Panc1 (cell line): ENCODE measurements at regions not wholly inside any gene's neighbourhood (a gene's known extent, or its start where the extent isn't known, plus 50 kb on each side); places are given as distances from the start of the nearest gene placed in this dataset.

Source experiments
- ATAC-seq: fragments of 200-7000 bp; cut with Tn5 transposase; 2 replicates; pipeline ENCODE4 v1.9.1; 2020; ENCODE audit warnings: mild to moderate bottlenecking, moderate library complexity
- BruUV-seq: library from RNA; stranded (reverse); fragments of 400-500 nt; replicated peaks from 2 replicates; lab custom pipeline; 2021; lab: Mats Ljungman, UMichigan
- CTCF ChIA-PET: fragments of 300-600 bp; sonication (Branson Sonifier 250); formaldehyde crosslinking; loops from one replicate; lab custom pipeline; 2022; ENCODE audit warnings: antibody characterized with exemption; lab: Charles Lee
- POLR2A ChIA-PET: fragments of 300-600 bp; sonication (Branson Sonifier 250); formaldehyde crosslinking; loops from one replicate; lab custom pipeline; 2022; ENCODE audit warnings: antibody characterized with exemption; lab: Charles Lee
- DNase-seq: peaks from one replicate; pipeline ENCODE4 v3.0.0-alpha.2; 2010; ENCODE audit warnings: low read depth, low spot score
- H3K27ac ChIP-seq: 2 replicates; pipeline ENCODE4 v1.5.1; 2011; ENCODE audit warnings: mild to moderate bottlenecking, low read length, inconsistent platforms
- H3K27me3 ChIP-seq: fragments of 200-500 bp; sonication (Bioruptor generic); 2 replicates; pipeline ENCODE4 v1.6.0; 2014; ENCODE audit warnings: low read length, inconsistent platforms; ENCODE audit not compliant: control insufficient read depth, insufficient read depth
- H3K36me3 ChIP-seq: fragments of 200-500 bp; sonication (Bioruptor generic); 2 replicates; pipeline ENCODE4 v1.5.1; 2014; ENCODE audit warnings: inconsistent platforms, mild to moderate bottlenecking, low read length, moderate library complexity; ENCODE audit not compliant: control insufficient read depth, insufficient read depth
- H3K4me1 ChIP-seq: 2 replicates; pipeline ENCODE4 v1.5.1; 2011; ENCODE audit warnings: inconsistent platforms, mild to moderate bottlenecking, low read length, moderate library complexity; ENCODE audit not compliant: control insufficient read depth, insufficient read depth
- H3K4me3 ChIP-seq, 2 experiments: 2 replicates each; pipeline ENCODE4 v1.5.1; 2011 to 2012; ENCODE audit warnings: low read depth in 2 of 2, low read length in 2 of 2, mild to moderate bottlenecking in 2 of 2, inconsistent platforms in 1 of 2, moderate library complexity in 1 of 2
- H3K9me3 ChIP-seq: fragments of 200-500 bp; sonication (Bioruptor generic); 2 replicates; pipeline ENCODE4 v1.5.1; 2014; ENCODE audit warnings: low read depth, mild to moderate bottlenecking, inconsistent platforms, low read length, moderate library complexity; ENCODE audit not compliant: control insufficient read depth, insufficient read depth
- CTCF ChIP-seq: fragments of 450-650 bp; IDR thresholded peaks from 2 replicates; pipeline ENCODE4 v1.5.1; 2017; ENCODE audit warnings: mild to moderate bottlenecking
- POLR2AphosphoS5 ChIP-seq: IDR thresholded peaks from 2 replicates; pipeline ENCODE4 v1.6.1; 2012; ENCODE audit warnings: mild to moderate bottlenecking, low read depth, low read length, moderate library complexity
- REST ChIP-seq, 2 experiments: IDR thresholded peaks; 2 replicates each; pipeline ENCODE4 v1.6.1; 2011 to 2012; ENCODE audit warnings: low read depth in 2 of 2, control low read depth in 1 of 2, low read length in 1 of 2, mild to moderate bottlenecking in 1 of 2, moderate library complexity in 1 of 2; ENCODE audit not compliant: insufficient read depth in 1 of 2
- SIN3A ChIP-seq: IDR thresholded peaks from 2 replicates; pipeline ENCODE4 v1.6.1; 2012; ENCODE audit warnings: low read depth, mild to moderate bottlenecking, low read length, moderate library complexity, borderline replicate concordance; ENCODE audit not compliant: insufficient read depth
- TCF7L2 ChIP-seq: IDR thresholded peaks from 2 replicates; pipeline ENCODE4 v1.6.1; 2011; ENCODE audit warnings: mild to moderate bottlenecking, low read depth, low read length, inconsistent platforms
- in situ Hi-C: cut with HindIII; loops from 2 replicates; pipeline ENCODE4 v1.10.0; 2016; ENCODE audit warnings: low sequenced_read_pairs, low pct_unique_long_range_greater_than_20kb
- intact Hi-C: fragments of 100-400 bp; cut with micrococcal nuclease; formaldehyde crosslinking; loops from one replicate; pipeline ENCODE4 v1.10.0; 2022; ENCODE audit not compliant: unreplicated experiment

- ATAC-seq (no peak), DNase-seq (no peak)
- no peak for TF ChIP-seq TCF7L2
- TF ChIP-seq CTCF: no peak
- TF ChIP-seq POLR2AphosphoS5: no peak
- no peak for TF ChIP-seq REST (IDR thresholded peaks at IDR 0.05; ENCODE audit: insufficient read depth in 1 of 2, low read depth in 2 of 2, low read length in 1 of 2)
- no peak for TF ChIP-seq SIN3A
- Histone ChIP-seq H3K27me3 (no peaks in the 10 kb centered on the region), H3K4me1 (no peaks in the 10 kb centered on the region), H3K9me3 (no peaks in the 10 kb centered on the region), H3K36me3 (no peaks in the 10 kb centered on the region), H3K27ac (no peak overlapping the region), H3K4me3 (no peak overlapping the region)
- POLR2A ChIA-PET: no interaction called here
- intact Hi-C loops: no loop called here
- BruUV-seq: no TSS peak
- CTCF ChIA-PET: no interaction called here
- in situ Hi-C loops: no loop called here
Measured at GRCh38 chr2:129469389-129469788, 510.1 kb upstream of the RAB6C start.

GRCh38 chr2:129469871-129470270 is 509.6 kb upstream of the RAB6C start:
- Histone ChIP-seq H3K4me1 (no peaks in the 10 kb centered on the region), H3K9me3 (no peaks in the 10 kb centered on the region), H3K27ac (no peak overlapping the region), H3K4me3 (no peak overlapping the region), H3K36me3 (no peaks in the 10 kb centered on the region), H3K27me3 (no peaks in the 10 kb centered on the region)
- BruUV-seq: no TSS peak
- DNase-seq (no peak), ATAC-seq (no peak)
- in situ Hi-C loops (no loop called here), intact Hi-C loops (no loop called here)
- TF ChIP-seq TCF7L2 (no peak), CTCF (no peak), REST (IDR thresholded peaks at IDR 0.05; ENCODE audit: insufficient read depth in 1 of 2, low read depth in 2 of 2, low read length in 1 of 2) (no peak), SIN3A (no peak), POLR2AphosphoS5 (no peak)
- CTCF ChIA-PET: interaction anchor here (0.6 kb wide), 1 partner anchor 48 kb away, joined by 3 read pairs; no protein-coding TSS in a partner anchor
- POLR2A ChIA-PET: no interaction called here
